K562 (cell line): ENCODE measurements at regions not wholly inside any gene's neighbourhood (a gene's known extent, or its start where the extent isn't known, plus 50 kb on each side); places are given as distances from the start of the nearest gene placed in this dataset.
"Not testable (repeated sequence)": the region's sequence is repeated elsewhere in the genome, so short reads cannot be mapped to it uniquely, and the experiment has no call there.

ENCODE experiments used
- ATAC-seq: fragments of 200-7000 bp; cut with Tn5 transposase; 3 replicates; pipeline ENCODE4 v1.9.1; 2020; ENCODE audit warnings: moderate library complexity
- BruUV-seq: library from RNA; stranded (reverse); fragments of 400-500 nt; replicated peaks from 2 replicates; lab custom pipeline; 2021; lab: Mats Ljungman, UMichigan
- CTCF ChIA-PET: fragments of 300-600 bp; formaldehyde crosslinking; extraction: SDS; loops from one replicate; lab custom pipeline; 2021; ENCODE audit warnings: low intra/inter-chr PET ratio; lab: Yijun Ruan, JAX
- POLR2A ChIA-PET: fragments of 300-600, 350-650 bp; sonication (Branson Sonifier 250); formaldehyde crosslinking; extraction: SDS; loops from one replicate; lab custom pipeline; 2021; ENCODE audit warnings: antibody characterized with exemption, inconsistent platforms; lab: Yijun Ruan, JAX
- DNase-seq, 4 experiments: peaks; one replicate each; pipeline versions ENCODE4 v3.0.0 to v3.0.0-alpha.2; 2011 to 2018; ENCODE audit warnings: low spot score in 3 of 4, mixed read lengths in 3 of 4; ENCODE audit errors: extremely low read depth in 1 of 4
- FAIRE-seq: peaks from 2 replicates; lab custom pipeline; 2011; peaks lifted over from hg19 to GRCh38; lab: Jason Lieb, UNC
- H2AFZ ChIP-seq: 2 replicates; pipeline ENCODE4 v1.6.0; 2011; ENCODE audit warnings: low read depth, low read length, control low read depth, inconsistent platforms
- H3K27ac ChIP-seq: fragments of 200-600 bp; 3 replicates; pipeline ENCODE4 v1.8.0; 2011; ENCODE audit warnings: low read depth, mild to moderate bottlenecking, control low read depth, inconsistent platforms, low read length, moderate library complexity, mixed read lengths; ENCODE audit errors: extremely low read depth
- H3K27me3 ChIP-seq, 2 experiments: fragments of 300-600 bp in 1 of 2; 2 replicates in 1 of 2; 3 replicates in 1 of 2; pipeline versions ENCODE4 v1.6.0 to v1.8.0; 2011; ENCODE audit warnings: inconsistent platforms in 2 of 2, low read length in 2 of 2, mild to moderate bottlenecking in 1 of 2, mixed read lengths in 1 of 2, moderate library complexity in 1 of 2; ENCODE audit not compliant: control insufficient read depth in 2 of 2, insufficient read depth in 2 of 2
- H3K36me3 ChIP-seq: fragments of 300-600 bp; 3 replicates; pipeline ENCODE4 v1.8.0; 2011; ENCODE audit warnings: mild to moderate bottlenecking, low read length, inconsistent platforms; ENCODE audit not compliant: control insufficient read depth, insufficient read depth
- H3K4me1 ChIP-seq, 2 experiments: fragments of 200-600 bp in 1 of 2; replicated peaks in 1 of 2; 2 replicates in 1 of 2; 3 replicates in 1 of 2; pipeline versions ENCODE4 v1.5.1 to v1.8.0; 2011; ENCODE audit warnings: inconsistent platforms in 2 of 2, low read length in 2 of 2, mild to moderate bottlenecking in 1 of 2, mixed read lengths in 1 of 2, moderate library complexity in 1 of 2; ENCODE audit not compliant: control insufficient read depth in 2 of 2, insufficient read depth in 2 of 2
- H3K4me2 ChIP-seq: 2 replicates; pipeline ENCODE4 v1.6.1; 2011; ENCODE audit warnings: low read length, control low read depth, inconsistent platforms, mixed read lengths; ENCODE audit not compliant: insufficient read depth
- H3K4me3 ChIP-seq: fragments of 200-600 bp; sonication (generic), shearing (Covaris generic); 2 replicates; pipeline ENCODE4 v1.5.1; 2016; ENCODE audit warnings: control low read depth, inconsistent platforms
- H3K79me2 ChIP-seq: fragments of 200-600 bp; 3 replicates; pipeline ENCODE4 v1.8.0; 2011; ENCODE audit warnings: low read length, inconsistent platforms; ENCODE audit not compliant: control insufficient read depth, insufficient read depth
- H3K9ac ChIP-seq, 2 experiments: 2 replicates each; pipeline versions ENCODE4 v1.6.0 to v1.6.1; 2011; ENCODE audit warnings: low read depth in 2 of 2, low read length in 2 of 2, control low read depth in 1 of 2, inconsistent platforms in 1 of 2, mild to moderate bottlenecking in 1 of 2, mixed read lengths in 1 of 2; ENCODE audit not compliant: insufficient read depth in 1 of 2
- H3K9me1 ChIP-seq: one replicate; pipeline ENCODE4 v1.6.0; 2011; ENCODE audit warnings: inconsistent platforms, mild to moderate bottlenecking, low read length, moderate library complexity; ENCODE audit not compliant: control insufficient read depth, insufficient read depth
- H3K9me3 ChIP-seq: replicated peaks from 2 replicates; pipeline ENCODE4 v1.5.1; 2011; ENCODE audit warnings: low read depth, low read length, inconsistent platforms; ENCODE audit not compliant: control insufficient read depth, insufficient read depth
- H4K20me1 ChIP-seq: replicated peaks from 2 replicates; pipeline ENCODE4 v1.6.1; 2011; ENCODE audit warnings: low read length, inconsistent platforms, mixed read lengths; ENCODE audit not compliant: control insufficient read depth, insufficient read depth
- ARID4B ChIP-seq: sonication (generic); formaldehyde crosslinking; IDR thresholded peaks from 2 replicates; pipeline ENCODE4 v1.8.0; 2022; ENCODE audit warnings: mild to moderate bottlenecking, missing genetic modification reagents
- BCOR ChIP-seq: fragments of 450-650 bp; IDR thresholded peaks from 2 replicates; pipeline ENCODE4 v1.6.1; 2016
- BRD4 ChIP-seq: fragments of 200-600 bp; sonication (generic); IDR thresholded peaks from 2 replicates; pipeline ENCODE4 v1.6.1; 2017; ENCODE audit warnings: inconsistent platforms
- CREB1 ChIP-seq, 2 experiments: sonication (generic) in 1 of 2; formaldehyde crosslinking in 1 of 2; IDR thresholded peaks; 2 replicates each; pipeline versions ENCODE4 v1.6.1 to v1.8.0; 2012 to 2022; ENCODE audit warnings: inconsistent platforms in 1 of 2, mild to moderate bottlenecking in 1 of 2, missing genetic modification reagents in 1 of 2, moderate library complexity in 1 of 2
- DMBX1 ChIP-seq: fragments of 250-450 bp; sonication (Bioruptor Pico); IDR thresholded peaks from 2 replicates; pipeline ENCODE4 v1.8.0; 2022; ENCODE audit warnings: inconsistent platforms, mild to moderate bottlenecking, moderate library complexity, borderline replicate concordance
- FOXM1 ChIP-seq, 2 experiments: fragments of 450-650 bp in 1 of 2; sonication (generic) in 1 of 2; formaldehyde crosslinking in 1 of 2; IDR thresholded peaks; 2 replicates each; pipeline versions ENCODE4 v1.6.1 to v1.9.0; 2017 to 2022; ENCODE audit warnings: low read depth in 2 of 2, mild to moderate bottlenecking in 2 of 2, missing genetic modification reagents in 1 of 2, moderate library complexity in 1 of 2
- LARP7 ChIP-seq: fragments of 450-650 bp; IDR thresholded peaks from 2 replicates; pipeline ENCODE4 v1.6.1; 2016
- NFRKB ChIP-seq: fragments of 450-650 bp; IDR thresholded peaks from 2 replicates; pipeline ENCODE4 v1.6.1; 2016; ENCODE audit warnings: low read depth
- NFXL1 ChIP-seq: fragments of 450-650 bp; formaldehyde crosslinking; IDR thresholded peaks from 2 replicates; pipeline ENCODE4 v1.4.0; 2021; ENCODE audit warnings: mild to moderate bottlenecking
- NR4A1 ChIP-seq, 2 experiments: fragments of 250-450 bp in 1 of 2; fragments of 450-650 bp in 1 of 2; sonication (Bioruptor Pico) in 1 of 2; IDR thresholded peaks; 2 replicates each; pipeline versions ENCODE4 v1.4.0 to v1.6.1; 2016 to 2020; ENCODE audit warnings: mild to moderate bottlenecking in 2 of 2, missing compliant biosample characterization in 1 of 2, missing genetic modification characterization in 1 of 2, moderate library complexity in 1 of 2
- OTX1 ChIP-seq: fragments of 450-650 bp; formaldehyde crosslinking; IDR thresholded peaks from 2 replicates; pipeline ENCODE4 v1.4.0; 2022; ENCODE audit warnings: mild to moderate bottlenecking
- SMARCA5 ChIP-seq: fragments of 450-650 bp; IDR thresholded peaks from 2 replicates; pipeline ENCODE4 v1.6.1; 2016
- THRB ChIP-seq: fragments of 450-650 bp; formaldehyde crosslinking; conservative IDR thresholded peaks from 2 replicates; pipeline ENCODE4 v1.4.0; 2022; ENCODE audit warnings: mild to moderate bottlenecking, missing genetic modification characterization
- ZNF121 ChIP-seq: sonication (generic); formaldehyde crosslinking; conservative IDR thresholded peaks from 2 replicates; pipeline ENCODE4 v1.8.0; 2022; ENCODE audit warnings: missing genetic modification reagents
- WGBS: fragments of 100-300 bp; shearing (Covaris generic); methylation state at CpG from one replicate; pipeline ENCODE4 v1.1.6; 2016; ENCODE audit warnings: low coverage, mixed read lengths; ENCODE audit not compliant: insufficient coverage; ENCODE audit errors: missing lambda C conversion rate; 5-methylcytosine and 5-hydroxymethylcytosine counted together
- in situ Hi-C: fragments of 300-500 bp; cut with MboI; formaldehyde crosslinking; loops from 4 replicates; pipeline ENCODE4 v1.15.0; 2018; ENCODE audit warnings: inconsistent platforms, mixed read lengths
- intact Hi-C: fragments of 100-400 bp; cut with micrococcal nuclease; formaldehyde crosslinking; loops from 2 replicates; pipeline ENCODE4 v1.14.2; 2022

- no peak for TF ChIP-seq NFXL1 (CRISPR knock-in tag)
- TF ChIP-seq ZNF121 (CRISPR knock-in tag), result no peak
- TF ChIP-seq FOXM1 (IDR thresholded peaks at IDR 0.05; ENCODE audit: low read depth), result peak; percentile 75; the same call in 1 of the 2 replicates
- no peak for TF ChIP-seq FOXM1 (CRISPR knock-in tag; IDR thresholded peaks at IDR 0.05; ENCODE audit: low read depth)
- peak; percentile 86 for TF ChIP-seq CREB1 (IDR thresholded peaks at IDR 0.05)
- TF ChIP-seq CREB1 (CRISPR knock-in tag; IDR thresholded peaks at IDR 0.05), result peak; percentile 86
Measured at GRCh38 chr15:92803852-92804609, 96.1 kb upstream of the CHD2 start (continued).

- Histone ChIP-seq H3K27ac (peak overlapping the region; percentile 99), H3K4me2 (peak overlapping the region; percentile 70), H2AFZ (peak overlapping the region; percentile 79), H3K9ac (peak overlapping the region in 1 of 2 experiments; percentile 81; a peak in 3 of 4 replicates), H3K4me1 (peaks cover 39 to 48% of the 10 kb centered on the region in 2 experiments), H3K79me2 (peaks cover 16% of the 10 kb centered on the region)
- FAIRE-seq; H3K27me3 ChIP-seq; DNase-seq; H3K36me3 ChIP-seq; BruUV-seq; H3K4me3 ChIP-seq; H3K9me1 ChIP-seq; ATAC-seq; intact Hi-C loops; H4K20me1 ChIP-seq; H3K9me3 ChIP-seq; TF ChIP-seq NR4A1 (CRISPR knock-in tag; IDR thresholded peaks at IDR 0.05): not testable (repeated sequence)
- POLR2A ChIA-PET, result interaction anchor here (0.7 to 2.2 kb wide), 18 partner anchors 13 to 157 kb away, joined by 3 to 23 read pairs (median 5); partner anchors contain the start of gene CHD2
- CTCF ChIA-PET, result interaction anchor here (0.6 kb wide), 1 partner anchor 63 kb away, joined by 4 read pairs; no protein-coding TSS in a partner anchor
- in situ Hi-C loops, result loop anchor here (5.0 kb wide), 1 partner anchor 108 kb away; no protein-coding TSS in a partner anchor
- WGBS, result 58% methylated on average over 4 of the region's 5 CpGs
- TF ChIP-seq SMARCA5 (peak; percentile 83; the same call in 1 of the 2 replicates), DMBX1 (CRISPR knock-in tag) (peak; percentile 48), BCOR (peak; percentile 43; the same call in 1 of the 2 replicates), NFRKB (peak; percentile 88; the same call in 1 of the 2 replicates), ARID4B (CRISPR knock-in tag) (0 out of 2 replicates have a peak, but pooled peaks have one; percentile 30), NFXL1 (CRISPR knock-in tag) (peak; percentile 74; the same call in 1 of the 2 replicates), THRB (CRISPR knock-in tag) (0 out of 2 replicates have a peak, but pooled peaks have one; percentile 75), BRD4 (peak; percentile 60), LARP7 (peak; percentile 14; the same call in 1 of the 2 replicates), NR4A1 (tag; IDR thresholded peaks at IDR 0.05) (peak; percentile 85; the same call in 1 of the 2 replicates), OTX1 (CRISPR knock-in tag) (peak; percentile 48; the same call in 1 of the 2 replicates)
Measured at GRCh38 chr15:92804610-92804936, 95.6 kb upstream of the CHD2 start.
